HUDEP-2 (cell line): ENCODE measurements at regions not wholly inside any gene's neighbourhood (a gene's known extent, or its start where the extent isn't known, plus 50 kb on each side); places are given as distances from the start of the nearest gene placed in this dataset.
A peak's percentile ranks its signal among the peaks of the same experiment; 100 is the strongest.

Source experiments
- DNase-seq, 76 experiments: peaks; one replicate each; lab custom pipeline; 2025; ENCODE audit not compliant: unreplicated experiment in 76 of 76; lab: John Stamatoyannopoulos, UW

- no peak for DNase-seq
Observed at GRCh38 chr4:124306352-124306751, 406.2 kb downstream of the ANKRD50 start.

GRCh38 chr4:124307143-124307542, 405.4 kb downstream of the ANKRD50 start:
- no peak for DNase-seq

GRCh38 chr4:124318292-124318691, 394.2 kb downstream of the ANKRD50 start:
- DNase-seq = no peak

GRCh38 chr4:124321364-124321763, 391.2 kb downstream of the ANKRD50 start:
- DNase-seq = no peak

- peak in 12 of 76 experiments; percentile 0 to 24 (median 7) for DNase-seq
Observed at GRCh38 chr4:124322234-124323065, 390.1 kb downstream of the ANKRD50 start.

- DNase-seq = no peak
Observed at GRCh38 chr4:124325690-124326089, 386.8 kb downstream of the ANKRD50 start.

- no peak for DNase-seq
Observed at GRCh38 chr4:124329134-124329533, 383.4 kb downstream of the ANKRD50 start.

- no peak for DNase-seq
Observed at GRCh38 chr4:124330045-124330444, 382.5 kb downstream of the ANKRD50 start.

- no peak for DNase-seq
Observed at GRCh38 chr4:124331781-124332180, 380.8 kb downstream of the ANKRD50 start.

- no peak for DNase-seq
Observed at GRCh38 chr4:124333466-124333865, 379.1 kb downstream of the ANKRD50 start.

GRCh38 chr4:124334119-124334518, 378.4 kb downstream of the ANKRD50 start:
- DNase-seq = peak in 20 of 76 experiments; percentile 1 to 37 (median 12)

GRCh38 chr4:124337874-124338273, 374.7 kb downstream of the ANKRD50 start:
- DNase-seq = peak in 17 of 76 experiments; percentile 1 to 62 (median 12)

- DNase-seq = no peak
Observed at GRCh38 chr4:124343661-124344171, 368.8 kb downstream of the ANKRD50 start.

- DNase-seq = no peak
Observed at GRCh38 chr4:124372916-124373315, 339.6 kb downstream of the ANKRD50 start.

GRCh38 chr4:124386163-124386562, 326.4 kb downstream of the ANKRD50 start:
- no peak for DNase-seq

- DNase-seq = no peak
Observed at GRCh38 chr4:124386648-124387047, 325.9 kb downstream of the ANKRD50 start.

- no peak for DNase-seq
Observed at GRCh38 chr4:124389591-124389990, 322.9 kb downstream of the ANKRD50 start.

- DNase-seq = no peak
Observed at GRCh38 chr4:124390861-124391260, 321.7 kb downstream of the ANKRD50 start.

GRCh38 chr4:124396333-124396732, 316.2 kb downstream of the ANKRD50 start:
- no peak for DNase-seq

GRCh38 chr4:124401606-124402005, 310.9 kb downstream of the ANKRD50 start:
- no peak for DNase-seq

GRCh38 chr4:124409044-124409443, 303.5 kb downstream of the ANKRD50 start:
- no peak for DNase-seq
